ENCODE measurements at regions not wholly inside any gene's neighbourhood (a gene's known extent, or its start where the extent isn't known, plus 50 kb on each side); places are given as distances from the start of the nearest gene placed in this dataset.
"Not testable (repeated sequence)": the region's sequence is repeated elsewhere in the genome, so short reads cannot be mapped to it uniquely, and the experiment has no call there.

DNA sequence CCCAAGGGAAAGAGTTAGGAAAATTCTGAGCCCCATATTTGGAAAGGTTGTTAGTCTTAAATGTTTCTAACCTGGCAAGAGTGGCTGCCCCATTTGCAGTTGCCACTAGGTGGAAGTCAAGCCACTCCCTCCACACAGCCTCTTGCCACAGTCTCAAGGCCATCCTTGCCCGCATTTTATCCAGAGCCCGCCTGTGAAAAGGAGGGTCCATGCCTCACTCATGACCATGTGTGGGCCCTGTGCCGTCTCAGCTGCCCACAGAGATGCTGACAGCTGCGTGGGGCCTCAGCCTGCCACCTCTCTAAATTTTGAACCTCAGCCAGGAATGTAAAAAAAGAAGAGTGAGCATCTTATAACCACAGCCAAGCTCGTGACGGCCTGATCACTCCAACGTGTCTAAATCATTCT lies 201.5 kb upstream of the FAM241A start:
- Histone ChIP-seq H3K4me1 (ENCODE audit: control insufficient read depth in 1 of 2, insufficient read depth in 2 of 2, low read length in 2 of 2) (no peaks in the 10 kb centered on the region), H3K9me3 (ENCODE audit: control insufficient read depth in 1 of 2, low read length in 2 of 2) (no peaks in the 10 kb centered on the region), H3K36me3 (ENCODE audit: control insufficient read depth in 1 of 2, insufficient read depth in 2 of 2, low read length in 2 of 2) (no peaks in the 10 kb centered on the region), H3K27ac (ENCODE audit: low read depth, low read length) (no peak overlapping the region), H3K27me3 (ENCODE audit: control insufficient read depth in 1 of 2, insufficient read depth in 2 of 2, low read length in 2 of 2) (no peaks in the 10 kb centered on the region), H3K4me3 (ENCODE audit: low read depth in 1 of 2, low read length in 2 of 2) (no peak overlapping the region), H3K9ac (ENCODE audit: low read depth in 1 of 2, low read length in 2 of 2) (no peak overlapping the region)

DNA sequence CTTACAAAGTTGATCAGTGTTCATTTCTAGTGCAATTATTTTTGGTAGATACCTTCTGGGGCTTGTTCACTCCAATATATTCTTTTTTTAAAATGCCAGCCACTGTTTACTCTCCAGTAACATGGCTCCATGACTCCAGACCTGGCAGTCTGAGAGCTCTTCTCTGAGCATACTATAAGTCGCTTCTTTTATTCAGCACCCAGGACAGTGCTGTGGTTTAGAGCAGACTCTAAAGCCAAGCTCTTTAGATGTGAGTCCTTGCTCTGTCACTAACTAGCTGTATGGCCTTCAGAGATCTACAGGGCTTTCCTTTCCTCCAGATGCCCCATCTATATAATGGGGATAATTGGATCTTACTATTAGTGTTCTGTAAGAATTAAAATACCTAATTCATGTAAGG lies 200.2 kb upstream of the FAM241A start:
- H3K27ac ChIP-seq (ENCODE audit: low read depth, low read length), result no peak overlapping the region
- no peaks in the 10 kb centered on the region for H3K36me3 ChIP-seq (ENCODE audit: control insufficient read depth in 1 of 2, insufficient read depth in 2 of 2, low read length in 2 of 2)
- no peak overlapping the region for H3K4me3 ChIP-seq (ENCODE audit: low read depth in 1 of 2, low read length in 2 of 2)
- no peak overlapping the region for H3K9ac ChIP-seq (ENCODE audit: low read depth in 1 of 2, low read length in 2 of 2)
- H3K27me3 ChIP-seq (ENCODE audit: control insufficient read depth in 1 of 2, insufficient read depth in 2 of 2, low read length in 2 of 2), result no peaks in the 10 kb centered on the region
- no peaks in the 10 kb centered on the region for H3K9me3 ChIP-seq (ENCODE audit: control insufficient read depth in 1 of 2, low read length in 2 of 2)
- no peaks in the 10 kb centered on the region for H3K4me1 ChIP-seq (ENCODE audit: control insufficient read depth in 1 of 2, insufficient read depth in 2 of 2, low read length in 2 of 2)

DNA sequence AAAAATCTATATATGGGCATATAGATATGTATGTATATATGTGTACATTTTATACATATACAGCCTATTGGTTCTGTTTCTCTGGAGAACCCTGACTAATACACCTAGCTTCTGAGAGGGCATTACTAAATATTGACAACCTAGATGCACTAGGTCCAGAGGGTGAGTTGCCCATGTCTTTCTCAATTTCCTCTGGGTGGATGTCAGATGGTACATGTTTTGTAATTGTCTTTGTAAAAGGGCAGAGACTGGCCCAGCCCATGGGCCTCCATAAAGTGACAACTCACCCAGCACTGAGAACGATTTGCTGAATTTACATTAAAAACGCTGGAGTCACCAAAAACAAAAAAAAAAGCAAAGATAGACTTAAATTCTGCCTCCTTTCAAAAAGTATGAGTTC lies 198.5 kb upstream of the FAM241A start:
- Histone ChIP-seq H3K27me3 (ENCODE audit: control insufficient read depth in 1 of 2, insufficient read depth in 2 of 2, low read length in 2 of 2) (no peaks in the 10 kb centered on the region), H3K9me3 (ENCODE audit: control insufficient read depth in 1 of 2, low read length in 2 of 2) (no peaks in the 10 kb centered on the region)

DNA sequence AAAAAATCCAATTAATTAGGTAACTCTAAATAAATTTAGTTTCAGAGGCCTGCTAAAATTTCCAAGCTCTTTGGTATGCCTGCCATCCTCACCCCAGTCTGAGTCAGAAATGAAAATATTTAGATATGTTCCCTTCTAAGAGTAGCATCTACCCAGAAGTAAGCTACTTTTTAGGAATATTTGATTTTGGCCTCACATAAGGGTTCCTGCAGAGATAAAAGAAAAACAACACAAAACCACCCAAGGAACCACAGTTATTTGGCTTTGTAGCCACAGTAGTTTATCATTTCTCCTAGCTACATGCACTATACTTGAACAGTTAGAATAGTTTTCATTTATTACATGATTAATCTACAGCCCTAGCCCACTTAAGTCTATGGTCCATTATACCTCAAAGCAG lies 192.6 kb upstream of the FAM241A start:
- H3K9ac ChIP-seq (ENCODE audit: low read depth in 1 of 2, low read length in 2 of 2), result no peak overlapping the region

More for the DNA sequence above, 198.5 kb upstream of the FAM241A start:
- no peak overlapping the region for H3K4me3 ChIP-seq (ENCODE audit: low read depth in 1 of 2, low read length in 2 of 2)
- H3K4me1 ChIP-seq (ENCODE audit: control insufficient read depth in 1 of 2, insufficient read depth in 2 of 2, low read length in 2 of 2), result no peaks in the 10 kb centered on the region
- no peak overlapping the region for H3K9ac ChIP-seq (ENCODE audit: low read depth in 1 of 2, low read length in 2 of 2)
- no peak overlapping the region for H3K27ac ChIP-seq (ENCODE audit: low read depth, low read length)
- no peaks in the 10 kb centered on the region for H3K36me3 ChIP-seq (ENCODE audit: control insufficient read depth in 1 of 2, insufficient read depth in 2 of 2, low read length in 2 of 2)

DNA sequence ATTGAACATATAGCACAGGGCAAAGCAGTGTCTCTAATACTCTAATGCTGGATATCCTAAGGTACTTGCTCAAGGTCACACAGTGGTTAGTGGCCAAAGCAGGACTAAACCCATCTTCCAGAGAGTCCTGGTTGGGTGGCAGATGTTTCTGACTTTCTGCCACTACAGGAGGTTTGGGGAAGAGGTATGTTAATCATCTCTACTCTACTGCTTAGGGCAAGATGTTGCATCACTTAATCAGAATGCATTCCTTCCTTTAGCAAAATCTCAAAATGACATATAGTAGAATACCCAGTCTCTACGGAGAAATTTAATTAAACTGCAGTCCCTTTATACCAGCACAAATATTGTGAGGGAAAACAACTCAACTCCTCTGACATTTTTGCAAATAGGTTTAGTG lies 190.7 kb upstream of the FAM241A start:
- H3K9me3 ChIP-seq (ENCODE audit: control insufficient read depth in 1 of 2, low read length in 2 of 2), result no peaks in the 10 kb centered on the region
- no peaks in the 10 kb centered on the region for H3K27me3 ChIP-seq (ENCODE audit: control insufficient read depth in 1 of 2, insufficient read depth in 2 of 2, low read length in 2 of 2)
- no peak overlapping the region for H3K9ac ChIP-seq (ENCODE audit: low read depth in 1 of 2, low read length in 2 of 2)
- H3K4me3 ChIP-seq (ENCODE audit: low read depth in 1 of 2, low read length in 2 of 2), result no peak overlapping the region
- H3K4me1 ChIP-seq (ENCODE audit: control insufficient read depth in 1 of 2, insufficient read depth in 2 of 2, low read length in 2 of 2), result no peaks in the 10 kb centered on the region
- H3K36me3 ChIP-seq (ENCODE audit: control insufficient read depth in 1 of 2, insufficient read depth in 2 of 2, low read length in 2 of 2), result no peaks in the 10 kb centered on the region
- H3K27ac ChIP-seq (ENCODE audit: low read depth, low read length), result no peak overlapping the region

More for the DNA sequence above, 192.6 kb upstream of the FAM241A start:
- Histone ChIP-seq H3K27ac (ENCODE audit: low read depth, low read length) (no peak overlapping the region), H3K27me3 (ENCODE audit: control insufficient read depth in 1 of 2, insufficient read depth in 2 of 2, low read length in 2 of 2) (no peaks in the 10 kb centered on the region), H3K9me3 (ENCODE audit: control insufficient read depth in 1 of 2, low read length in 2 of 2) (no peaks in the 10 kb centered on the region), H3K36me3 (ENCODE audit: control insufficient read depth in 1 of 2, insufficient read depth in 2 of 2, low read length in 2 of 2) (no peaks in the 10 kb centered on the region), H3K4me1 (ENCODE audit: control insufficient read depth in 1 of 2, insufficient read depth in 2 of 2, low read length in 2 of 2) (no peaks in the 10 kb centered on the region), H3K4me3 (ENCODE audit: low read depth in 1 of 2, low read length in 2 of 2) (no peak overlapping the region)

DNA sequence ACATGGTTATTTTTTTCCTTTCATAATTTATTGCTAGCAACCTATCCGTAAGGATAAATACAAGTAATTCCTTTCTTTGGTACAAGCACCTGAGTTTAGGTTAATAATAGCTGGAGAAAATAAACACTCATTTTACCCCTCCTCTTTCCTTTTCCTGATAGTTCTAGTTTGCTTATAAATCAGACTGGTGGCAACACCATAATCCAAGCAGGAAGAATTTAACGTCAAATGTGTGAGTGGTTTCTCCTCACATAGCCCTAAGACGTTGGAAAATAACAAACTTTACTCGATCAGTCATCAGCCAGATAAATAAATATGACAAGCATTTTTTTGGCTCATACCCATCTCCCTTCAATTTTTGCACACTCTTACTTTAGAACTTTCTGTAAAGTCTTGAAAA lies 190.3 kb upstream of the FAM241A start:
- H3K9me3 ChIP-seq (ENCODE audit: control insufficient read depth in 1 of 2, low read length in 2 of 2), result no peaks in the 10 kb centered on the region
- no peaks in the 10 kb centered on the region for H3K4me1 ChIP-seq (ENCODE audit: control insufficient read depth in 1 of 2, insufficient read depth in 2 of 2, low read length in 2 of 2)
- no peaks in the 10 kb centered on the region for H3K27me3 ChIP-seq (ENCODE audit: control insufficient read depth in 1 of 2, insufficient read depth in 2 of 2, low read length in 2 of 2)
- H3K4me3 ChIP-seq (ENCODE audit: low read depth in 1 of 2, low read length in 2 of 2), result no peak overlapping the region
- H3K9ac ChIP-seq (ENCODE audit: low read depth in 1 of 2, low read length in 2 of 2), result no peak overlapping the region
- H3K27ac ChIP-seq (ENCODE audit: low read depth, low read length), result no peak overlapping the region
- no peaks in the 10 kb centered on the region for H3K36me3 ChIP-seq (ENCODE audit: control insufficient read depth in 1 of 2, insufficient read depth in 2 of 2, low read length in 2 of 2)

DNA sequence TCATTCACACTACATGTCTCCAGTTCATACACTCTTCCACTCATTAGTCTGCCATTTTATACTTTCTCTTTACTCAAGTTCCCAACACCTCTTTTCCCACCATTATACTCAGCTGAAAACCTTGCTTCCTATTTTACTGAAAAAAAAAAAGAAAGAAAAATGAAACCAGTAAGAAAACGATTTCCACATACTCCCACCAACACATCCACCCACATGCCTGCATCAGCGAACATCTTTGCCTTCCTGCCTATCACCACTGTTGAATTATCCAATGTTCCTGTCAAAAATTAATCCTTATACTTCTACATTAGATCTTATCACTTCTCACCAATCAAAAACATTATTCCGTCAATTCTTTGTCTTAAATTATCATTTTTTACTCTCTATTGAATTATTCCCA lies 188.1 kb upstream of the FAM241A start:
- Histone ChIP-seq H3K27ac (ENCODE audit: low read depth, low read length) (no peak overlapping the region), H3K9ac (ENCODE audit: low read depth in 1 of 2, low read length in 2 of 2) (no peak overlapping the region), H3K4me3 (ENCODE audit: low read depth in 1 of 2, low read length in 2 of 2) (no peak overlapping the region), H3K9me3 (ENCODE audit: control insufficient read depth in 1 of 2, low read length in 2 of 2) (no peaks in the 10 kb centered on the region), H3K4me1 (ENCODE audit: control insufficient read depth in 1 of 2, insufficient read depth in 2 of 2, low read length in 2 of 2) (no peaks in the 10 kb centered on the region), H3K36me3 (ENCODE audit: control insufficient read depth in 1 of 2, insufficient read depth in 2 of 2, low read length in 2 of 2) (no peaks in the 10 kb centered on the region), H3K27me3 (ENCODE audit: control insufficient read depth in 1 of 2, insufficient read depth in 2 of 2, low read length in 2 of 2) (no peaks in the 10 kb centered on the region)

DNA sequence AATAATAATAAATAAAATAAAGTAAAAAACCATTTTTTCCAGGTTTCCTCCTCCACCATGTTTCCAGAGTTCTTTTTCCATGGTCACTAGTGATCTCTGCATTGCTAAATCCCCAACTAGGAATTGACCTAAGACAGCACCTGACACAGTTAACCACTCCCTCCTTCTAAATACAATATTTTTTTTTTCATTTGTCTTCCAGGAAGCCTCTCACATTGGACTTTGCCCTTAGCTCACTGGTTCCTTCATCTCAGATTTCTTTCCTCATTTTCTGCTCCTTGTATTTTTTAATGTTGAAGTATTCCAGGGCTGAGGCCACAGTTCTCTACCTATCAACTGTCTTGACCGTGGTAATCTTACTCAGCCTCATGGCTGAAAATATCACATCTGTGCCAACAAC lies 187.3 kb upstream of the FAM241A start:
- no peak overlapping the region for H3K4me3 ChIP-seq (ENCODE audit: low read depth in 1 of 2, low read length in 2 of 2)
- H3K9ac ChIP-seq (ENCODE audit: low read depth in 1 of 2, low read length in 2 of 2), result no peak overlapping the region
- H3K27me3 ChIP-seq (ENCODE audit: control insufficient read depth in 1 of 2, insufficient read depth in 2 of 2, low read length in 2 of 2), result no peaks in the 10 kb centered on the region
- no peaks in the 10 kb centered on the region for H3K4me1 ChIP-seq (ENCODE audit: control insufficient read depth in 1 of 2, insufficient read depth in 2 of 2, low read length in 2 of 2)
- H3K27ac ChIP-seq (ENCODE audit: low read depth, low read length), result no peak overlapping the region
- H3K36me3 ChIP-seq (ENCODE audit: control insufficient read depth in 1 of 2, insufficient read depth in 2 of 2, low read length in 2 of 2), result no peaks in the 10 kb centered on the region
- H3K9me3 ChIP-seq (ENCODE audit: control insufficient read depth in 1 of 2, low read length in 2 of 2), result no peaks in the 10 kb centered on the region

DNA sequence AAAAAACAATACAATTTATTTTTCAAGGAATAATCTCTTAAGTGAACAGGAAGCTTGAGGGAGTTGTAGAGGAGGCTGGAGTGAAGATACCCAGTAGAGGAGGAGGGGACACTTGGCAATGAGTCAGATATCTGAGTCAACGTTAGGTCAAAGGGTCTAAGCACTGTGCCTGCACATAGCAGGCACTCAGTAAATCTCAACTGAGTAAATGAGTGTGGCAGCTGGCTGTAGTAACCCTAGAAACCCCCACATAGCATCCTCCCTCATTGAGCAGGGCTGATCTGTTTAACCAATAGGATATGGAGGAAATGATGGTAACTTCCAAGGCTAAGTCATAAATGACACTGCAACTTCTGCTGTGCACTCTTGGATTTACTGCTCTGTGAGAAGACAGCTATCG lies 186.0 kb upstream of the FAM241A start:
- Histone ChIP-seq H3K27ac (ENCODE audit: low read depth, low read length) (no peak overlapping the region), H3K36me3 (ENCODE audit: control insufficient read depth in 1 of 2, insufficient read depth in 2 of 2, low read length in 2 of 2) (no peaks in the 10 kb centered on the region), H3K9me3 (ENCODE audit: control insufficient read depth in 1 of 2, low read length in 2 of 2) (no peaks in the 10 kb centered on the region), H3K4me1 (ENCODE audit: control insufficient read depth in 1 of 2, insufficient read depth in 2 of 2, low read length in 2 of 2) (no peaks in the 10 kb centered on the region), H3K9ac (ENCODE audit: low read depth in 1 of 2, low read length in 2 of 2) (no peak overlapping the region), H3K4me3 (ENCODE audit: low read depth in 1 of 2, low read length in 2 of 2) (no peak overlapping the region), H3K27me3 (ENCODE audit: control insufficient read depth in 1 of 2, insufficient read depth in 2 of 2, low read length in 2 of 2) (no peaks in the 10 kb centered on the region)

DNA sequence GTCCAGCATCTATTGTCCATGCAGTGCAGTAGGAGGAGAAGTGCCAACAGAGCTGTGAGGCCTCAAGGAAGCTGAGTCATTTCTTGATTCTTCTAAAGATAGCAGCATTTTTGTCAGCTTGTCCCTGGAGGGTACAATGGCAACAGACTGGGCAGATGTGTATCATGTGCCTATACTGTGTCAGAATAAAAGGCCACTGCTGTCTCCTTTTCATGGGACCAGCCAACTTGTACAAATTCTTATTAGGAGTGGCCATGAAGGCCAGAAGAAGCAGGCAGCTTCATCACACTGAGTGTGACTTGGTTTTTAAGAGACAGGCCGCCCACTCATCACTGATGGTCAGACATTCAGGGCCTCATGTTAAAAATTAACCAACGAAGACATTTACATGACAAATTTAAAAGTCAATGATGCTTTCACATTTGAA lies 185.0 kb upstream of the FAM241A start:
- H3K27ac ChIP-seq (ENCODE audit: low read depth, low read length), result no peak overlapping the region
- no peaks in the 10 kb centered on the region for H3K27me3 ChIP-seq (ENCODE audit: control insufficient read depth in 1 of 2, insufficient read depth in 2 of 2, low read length in 2 of 2)
- no peaks in the 10 kb centered on the region for H3K4me1 ChIP-seq (ENCODE audit: control insufficient read depth in 1 of 2, insufficient read depth in 2 of 2, low read length in 2 of 2)
- H3K36me3 ChIP-seq (ENCODE audit: control insufficient read depth in 1 of 2, insufficient read depth in 2 of 2, low read length in 2 of 2), result no peaks in the 10 kb centered on the region
- H3K9me3 ChIP-seq (ENCODE audit: control insufficient read depth in 1 of 2, low read length in 2 of 2), result no peaks in the 10 kb centered on the region
- H3K9ac ChIP-seq (ENCODE audit: low read depth in 1 of 2, low read length in 2 of 2), result no peak overlapping the region
- H3K4me3 ChIP-seq (ENCODE audit: low read depth in 1 of 2, low read length in 2 of 2), result no peak overlapping the region

DNA sequence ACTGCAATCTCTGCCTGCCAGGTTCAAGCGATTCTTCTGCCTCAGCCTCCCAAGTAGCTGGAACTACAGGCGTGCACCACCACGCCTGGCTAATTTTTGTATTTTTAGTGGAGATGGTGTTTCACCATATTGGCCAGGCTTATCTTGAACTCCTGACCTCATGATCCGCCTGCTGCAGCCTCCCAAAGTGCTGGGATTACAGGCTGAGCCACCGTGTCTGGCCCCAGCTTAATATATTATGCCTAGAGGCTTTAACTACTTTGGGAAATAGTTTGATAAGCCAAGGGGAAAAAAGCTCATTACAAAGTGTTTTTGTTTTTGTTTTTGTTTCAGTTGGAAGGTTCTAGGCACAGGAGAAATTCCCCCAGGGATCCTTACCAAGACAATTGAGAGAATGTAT lies 184.2 kb upstream of the FAM241A start:
- H3K4me3 ChIP-seq (ENCODE audit: low read depth in 1 of 2, low read length in 2 of 2); H3K27me3 ChIP-seq (ENCODE audit: control insufficient read depth in 1 of 2, insufficient read depth in 2 of 2, low read length in 2 of 2); H3K9ac ChIP-seq (ENCODE audit: low read depth in 1 of 2, low read length in 2 of 2); H3K4me1 ChIP-seq (ENCODE audit: control insufficient read depth in 1 of 2, insufficient read depth in 2 of 2, low read length in 2 of 2); H3K9me3 ChIP-seq (ENCODE audit: control insufficient read depth in 1 of 2, low read length in 2 of 2); H3K36me3 ChIP-seq (ENCODE audit: control insufficient read depth in 1 of 2, insufficient read depth in 2 of 2, low read length in 2 of 2); H3K27ac ChIP-seq (ENCODE audit: low read depth, low read length): not testable (repeated sequence)

All from duodenal mucosa (tissue), 2 donors.